HEK293T (cell line): ENCODE measurements at regions not wholly inside any gene's neighbourhood (a gene's known extent, or its start where the extent isn't known, plus 50 kb on each side); places are given as distances from the start of the nearest gene placed in this dataset.

Experiments used
- ARNT ChIP-seq: fragments of 450-650 bp; IDR thresholded peaks from 2 replicates; pipeline ENCODE4 v1.6.1; 2017; ENCODE audit warnings: mild to moderate bottlenecking
- BHLHE40 ChIP-seq: fragments of 450-650 bp; IDR thresholded peaks from 2 replicates; pipeline ENCODE4 v1.6.1; 2016; ENCODE audit warnings: mild to moderate bottlenecking, moderate library complexity, borderline replicate concordance
- ELF4 ChIP-seq: fragments of 450-650 bp; IDR thresholded peaks from 2 replicates; pipeline ENCODE4 v1.6.1; 2017; ENCODE audit warnings: antibody characterized with exemption
- FOXK2 ChIP-seq: fragments of 450-650 bp; IDR thresholded peaks from 2 replicates; pipeline ENCODE4 v1.6.1; 2016; ENCODE audit warnings: mild to moderate bottlenecking
- L3MBTL2 ChIP-seq: fragments of 450-650 bp; conservative IDR thresholded peaks from 2 replicates; pipeline ENCODE4 v1.6.1; 2016; ENCODE audit warnings: mild to moderate bottlenecking
- NFRKB ChIP-seq: fragments of 450-650 bp; IDR thresholded peaks from 2 replicates; pipeline ENCODE4 v1.6.1; 2016; ENCODE audit warnings: mild to moderate bottlenecking, moderate library complexity

GRCh38 chr6:134452906-134453305, 135.0 kb upstream of the SGK1 start:
- TF ChIP-seq ARNT, result no peak
- no peak for TF ChIP-seq BHLHE40
- TF ChIP-seq ELF4, result no peak
- no peak for TF ChIP-seq L3MBTL2
- no peak for TF ChIP-seq FOXK2
- no peak for TF ChIP-seq NFRKB
